Neuronal stem cell (in vitro differentiated cells): ENCODE measurements at regions not wholly inside any gene's neighbourhood (a gene's known extent, or its start where the extent isn't known, plus 50 kb on each side); places are given as distances from the start of the nearest gene placed in this dataset. TPM values are rescaled to one million over a fixed set of nuclear protein-coding genes. Genes with fewer than 3 reads are reported as not detected.

Experiments used
- small RNA-seq: library from polyadenylated mRNA; stranded (forward); fragments of <200 nt; extraction: miRNeasy Mini kit (QIAGEN cat#:217004); gene quantifications from one replicate; pipeline ENCODE3, GENCODE V24; 2013; ENCODE audit not compliant: insufficient read depth

Small RNA genes in the stretch of these regions (small RNA-seq; reads per million reads assigned to genes)
- gene MIR4643 = not detected
- not detected for gene MTATP6P25
- gene MTCO1P56 = not detected
- not detected for gene MTND4LP19
- gene RF00012 = not detected
- gene RN7SL415P = not detected
